DMS114 treated with DMSO at 0.1 percent for 48 hours (cell line): ENCODE measurements at regions not wholly inside any gene's neighbourhood (a gene's known extent, or its start where the extent isn't known, plus 50 kb on each side); places are given as distances from the start of the nearest gene placed in this dataset.
"Not testable (repeated sequence)": the region's sequence is repeated elsewhere in the genome, so short reads cannot be mapped to it uniquely, and the experiment has no call there.

Experiments used
- DNase-seq: peaks from one replicate; lab custom pipeline; 2025; ENCODE audit not compliant: unreplicated experiment; lab: John Stamatoyannopoulos, UW

- DNase-seq, result no peak
These were observed 159.5 kb upstream of the OLIG3 start for GRCh38 chr6:137653706-137654059.

GRCh38 chr6:137654365-137654981, 160.3 kb upstream of the OLIG3 start:
- DNase-seq, result no peak

- no peak for DNase-seq
These were observed 161.1 kb upstream of the OLIG3 start for GRCh38 chr6:137655291-137655690.

GRCh38 chr6:137656735-137657134, 162.5 kb upstream of the OLIG3 start:
- no peak for DNase-seq

- no peak for DNase-seq
These were observed 163.2 kb upstream of the OLIG3 start for GRCh38 chr6:137657351-137657911.

GRCh38 chr6:137658287-137658686, 164.1 kb upstream of the OLIG3 start:
- DNase-seq, result no peak

- no peak for DNase-seq
These were observed 165.7 kb upstream of the OLIG3 start for GRCh38 chr6:137659871-137660270.

- no peak for DNase-seq
These were observed 166.1 kb upstream of the OLIG3 start for GRCh38 chr6:137660296-137660731.

- DNase-seq, result no peak
These were observed 167.4 kb upstream of the OLIG3 start for GRCh38 chr6:137661601-137662000.

GRCh38 chr6:137664183-137664582, 170.0 kb upstream of the OLIG3 start:
- DNase-seq, result no peak

GRCh38 chr6:137665342-137665934, 171.2 kb upstream of the OLIG3 start:
- no peak for DNase-seq

GRCh38 chr6:137666202-137666774, 172.1 kb upstream of the OLIG3 start:
- no peak for DNase-seq

GRCh38 chr6:137673603-137674002, 179.4 kb upstream of the OLIG3 start:
- no peak for DNase-seq

GRCh38 chr6:137676888-137677287, 182.7 kb upstream of the OLIG3 start:
- no peak for DNase-seq

- DNase-seq, result no peak
These were observed 183.5 kb upstream of the OLIG3 start for GRCh38 chr6:137677709-137678108.

- no peak for DNase-seq
These were observed 184.3 kb upstream of the OLIG3 start for GRCh38 chr6:137678451-137678850.

GRCh38 chr6:137680705-137681346, 186.2 kb upstream of the TNFAIP3 start:
- no peak for DNase-seq

GRCh38 chr6:137681445-137682009, 185.5 kb upstream of the TNFAIP3 start:
- no peak for DNase-seq

GRCh38 chr6:137682658-137683057, 184.4 kb upstream of the TNFAIP3 start:
- not testable (repeated sequence) for DNase-seq

GRCh38 chr6:137683916-137684315, 183.1 kb upstream of the TNFAIP3 start:
- DNase-seq, result no peak

- no peak for DNase-seq
These were observed 181.2 kb upstream of the TNFAIP3 start for GRCh38 chr6:137685798-137686375.
